Femur (tissue), 1 donor: ENCODE measurements at regions not wholly inside any gene's neighbourhood (a gene's known extent, or its start where the extent isn't known, plus 50 kb on each side); places are given as distances from the start of the nearest gene placed in this dataset.

Source experiments
- DNase-seq: peaks from one replicate; pipeline ENCODE4 v3.0.0-alpha.2; 2017

DNA sequence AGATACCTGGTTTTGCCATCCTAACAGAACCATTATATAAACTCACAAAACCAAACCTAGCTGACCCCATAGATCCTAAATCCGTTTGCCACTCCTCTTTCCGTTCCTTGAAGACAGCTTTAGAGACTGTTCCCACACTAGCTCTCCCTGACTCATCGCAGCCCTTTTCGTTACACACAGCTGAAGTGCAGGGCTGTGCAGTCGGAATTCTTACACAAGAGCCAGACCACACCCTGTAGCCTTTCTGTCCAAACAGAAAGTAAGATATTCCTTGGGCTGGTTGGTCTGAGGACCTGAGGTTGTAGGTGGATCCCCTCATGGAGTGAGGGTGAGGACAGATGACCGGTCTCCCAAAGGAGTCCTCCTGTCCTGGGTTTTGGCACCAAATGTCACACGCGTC is 56.7 kb upstream of the NAA35 start:
- DNase-seq: no peak

DNA sequence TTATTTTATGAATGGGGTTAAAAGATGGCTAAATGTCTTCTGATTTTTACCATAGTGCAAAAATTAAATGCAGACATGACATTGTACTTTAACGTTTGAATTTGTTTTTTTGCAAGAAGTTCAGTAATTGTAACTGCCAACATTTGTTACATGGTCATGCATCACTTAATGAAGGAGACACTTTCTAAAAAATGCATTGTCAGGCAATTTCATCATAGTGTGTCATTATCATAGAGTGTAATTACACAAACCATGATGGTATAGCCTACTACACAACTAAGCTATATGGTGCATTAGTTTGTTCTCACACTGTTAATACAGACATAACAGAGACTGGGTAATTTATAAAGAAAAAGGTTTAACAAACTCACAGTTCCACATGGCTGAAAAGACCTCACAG is 50.0 kb upstream of the NAA35 start:
- no peak for DNase-seq
